Caco-2 (cell line): ENCODE measurements at regions not wholly inside any gene's neighbourhood (a gene's known extent, or its start where the extent isn't known, plus 50 kb on each side); places are given as distances from the start of the nearest gene placed in this dataset.

Experiments
- BruUV-seq: library from RNA; stranded (reverse); fragments of 400-500 nt; replicated peaks from 2 replicates; lab custom pipeline; 2021; lab: Mats Ljungman, UMichigan
- CTCF ChIA-PET: fragments of 300-600 bp; sonication (Branson Sonifier 250); formaldehyde crosslinking; loops from one replicate; lab custom pipeline; 2022; ENCODE audit warnings: antibody characterized with exemption; lab: Charles Lee
- POLR2A ChIA-PET: fragments of 300-600 bp; sonication (Branson Sonifier 250); formaldehyde crosslinking; loops from one replicate; lab custom pipeline; 2022; ENCODE audit warnings: antibody characterized with exemption; lab: Charles Lee
- DNase-seq, 2 experiments: peaks; one replicate each; pipeline versions ENCODE4 v3.0.0 to v3.0.0-alpha.2; 2020 to 2022
- H3K27me3 ChIP-seq: replicated peaks from 2 replicates; pipeline ENCODE4 v1.6.0; 2011; ENCODE audit warnings: low read length; ENCODE audit not compliant: control insufficient read depth, insufficient read depth
- H3K36me3 ChIP-seq: 2 replicates; pipeline ENCODE4 v1.5.1; 2011; ENCODE audit warnings: low read length; ENCODE audit not compliant: control insufficient read depth, insufficient read depth
- H3K4me1 ChIP-seq: fragments of 250-450 bp; sonication (Bioruptor Pico); 2 replicates; pipeline ENCODE4 v1.5.1; 2020; ENCODE audit warnings: mild to moderate bottlenecking
- H3K4me3 ChIP-seq: 2 replicates; pipeline ENCODE4 v1.5.1; 2011; ENCODE audit warnings: low read depth, mild to moderate bottlenecking, control low read depth, low read length
- H3K9me3 ChIP-seq: fragments of 250-450 bp; sonication (Bioruptor Pico); 2 replicates; pipeline ENCODE4 v1.5.1; 2020; ENCODE audit warnings: mild to moderate bottlenecking, moderate library complexity
- H3K27ac Mint-ChIP-seq: one replicate; pipeline ENCODE4 v1.8.0; 2022; ENCODE audit warnings: mixed read lengths; ENCODE audit not compliant: unreplicated experiment
- H3K27me3 Mint-ChIP-seq: one replicate; pipeline ENCODE4 v1.8.0; 2022; ENCODE audit warnings: mixed read lengths; ENCODE audit not compliant: insufficient read depth, unreplicated experiment
- H3K36me3 Mint-ChIP-seq: one replicate; pipeline ENCODE4 v1.8.0; 2022; ENCODE audit warnings: mild to moderate bottlenecking, mixed read lengths; ENCODE audit not compliant: insufficient read depth, unreplicated experiment
- H3K4me1 Mint-ChIP-seq: one replicate; pipeline ENCODE4 v1.8.0; 2022; ENCODE audit warnings: low read depth, mixed read lengths; ENCODE audit not compliant: unreplicated experiment
- H3K4me3 Mint-ChIP-seq: one replicate; pipeline ENCODE4 v1.8.0; 2022; ENCODE audit warnings: mild to moderate bottlenecking, moderate library complexity, mixed read lengths; ENCODE audit not compliant: unreplicated experiment
- H3K9me3 Mint-ChIP-seq: one replicate; pipeline ENCODE4 v1.8.0; 2022; ENCODE audit warnings: mixed read lengths; ENCODE audit not compliant: unreplicated experiment
- intact Hi-C: fragments of 100-400 bp; cut with micrococcal nuclease; formaldehyde crosslinking; loops from one replicate; pipeline ENCODE4 v1.10.0; 2022; ENCODE audit not compliant: unreplicated experiment
- TF ChIP-seq, protein P1 (sequence below), 2 experiments: fragments of 200-600 bp in 1 of 2; IDR thresholded peaks; 1 replicate in 1 of 2; 2 replicates in 1 of 2; pipeline versions ENCODE4 v1.5.1 to v1.8.0; 2011 to 2022; ENCODE audit warnings: antibody characterized with exemption in 1 of 2, control low read depth in 1 of 2, inconsistent platforms in 1 of 2, low read depth in 1 of 2, low read length in 1 of 2, mild to moderate bottlenecking in 1 of 2, moderate library complexity in 1 of 2; ENCODE audit not compliant: insufficient read depth in 1 of 2, severe bottlenecking in 1 of 2, unreplicated experiment in 1 of 2

DNA sequence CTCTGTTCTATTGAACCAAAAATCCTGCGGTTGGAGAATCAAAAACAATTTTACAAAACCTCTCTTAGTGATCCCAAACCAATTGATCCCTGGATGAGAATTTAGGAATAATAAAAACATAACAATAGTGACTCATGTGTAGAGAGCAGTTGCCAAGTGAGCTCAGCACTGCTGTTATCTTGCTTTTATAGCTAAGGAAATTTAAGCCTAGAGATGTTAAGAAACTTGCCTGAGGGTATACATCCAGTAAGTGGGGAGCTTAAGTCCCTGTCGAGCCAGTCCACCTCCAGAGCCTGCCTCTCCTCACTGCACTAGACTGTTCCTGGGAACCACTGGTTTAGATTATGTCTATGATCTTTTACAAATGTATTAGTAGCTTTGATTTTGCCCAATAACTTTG lies 358.4 kb upstream of the LMCD1 start:
- Mint-ChIP-seq H3K27me3 (peaks cover 18% of the 10 kb centered on the region), H3K4me3 (no peak overlapping the region), H3K36me3 (no peaks in the 10 kb centered on the region), H3K9me3 (no peaks in the 10 kb centered on the region), H3K27ac (no peak overlapping the region), H3K4me1 (no peaks in the 10 kb centered on the region)
- ChIA-PET CTCF (no interaction called here), POLR2A (no interaction called here)
- BruUV-seq, result no TSS peak
- no peaks in the 10 kb centered on the region for H3K36me3 ChIP-seq
- H3K4me3 ChIP-seq, result no peak overlapping the region
- DNase-seq, result no peak
- H3K27me3 ChIP-seq, result no peaks in the 10 kb centered on the region
- intact Hi-C loops, result no loop called here
- H3K9me3 ChIP-seq, result no peaks in the 10 kb centered on the region
- no peaks in the 10 kb centered on the region for H3K4me1 ChIP-seq
- TF ChIP-seq, protein P1, sequence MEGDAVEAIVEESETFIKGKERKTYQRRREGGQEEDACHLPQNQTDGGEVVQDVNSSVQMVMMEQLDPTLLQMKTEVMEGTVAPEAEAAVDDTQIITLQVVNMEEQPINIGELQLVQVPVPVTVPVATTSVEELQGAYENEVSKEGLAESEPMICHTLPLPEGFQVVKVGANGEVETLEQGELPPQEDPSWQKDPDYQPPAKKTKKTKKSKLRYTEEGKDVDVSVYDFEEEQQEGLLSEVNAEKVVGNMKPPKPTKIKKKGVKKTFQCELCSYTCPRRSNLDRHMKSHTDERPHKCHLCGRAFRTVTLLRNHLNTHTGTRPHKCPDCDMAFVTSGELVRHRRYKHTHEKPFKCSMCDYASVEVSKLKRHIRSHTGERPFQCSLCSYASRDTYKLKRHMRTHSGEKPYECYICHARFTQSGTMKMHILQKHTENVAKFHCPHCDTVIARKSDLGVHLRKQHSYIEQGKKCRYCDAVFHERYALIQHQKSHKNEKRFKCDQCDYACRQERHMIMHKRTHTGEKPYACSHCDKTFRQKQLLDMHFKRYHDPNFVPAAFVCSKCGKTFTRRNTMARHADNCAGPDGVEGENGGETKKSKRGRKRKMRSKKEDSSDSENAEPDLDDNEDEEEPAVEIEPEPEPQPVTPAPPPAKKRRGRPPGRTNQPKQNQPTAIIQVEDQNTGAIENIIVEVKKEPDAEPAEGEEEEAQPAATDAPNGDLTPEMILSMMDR (IDR thresholded peaks at IDR 0.05; ENCODE audit: insufficient read depth in 1 of 2, low read depth in 1 of 2, low read length in 1 of 2, severe bottlenecking in 1 of 2, unreplicated experiment in 1 of 2), result no peak

DNA sequence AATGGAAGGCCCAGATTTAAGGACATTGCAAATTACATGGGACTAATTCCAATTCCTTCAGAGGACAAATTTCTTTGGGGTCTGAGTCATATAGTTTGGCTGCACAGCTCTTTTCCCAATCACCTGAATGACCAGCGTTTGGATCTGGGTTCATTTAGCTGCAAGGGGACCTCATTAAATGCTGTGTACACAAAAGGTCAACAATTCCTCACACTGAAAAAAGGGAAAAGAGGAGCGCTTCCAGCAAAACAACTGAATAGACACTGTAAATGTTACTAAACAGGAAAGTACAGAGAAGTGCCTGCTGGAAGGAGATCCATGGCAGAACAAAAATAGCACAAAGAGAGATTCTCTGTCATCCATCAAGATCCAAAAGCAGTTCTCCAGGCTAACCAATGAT lies 356.0 kb upstream of the LMCD1 start:
- BruUV-seq, result no TSS peak

DNA sequence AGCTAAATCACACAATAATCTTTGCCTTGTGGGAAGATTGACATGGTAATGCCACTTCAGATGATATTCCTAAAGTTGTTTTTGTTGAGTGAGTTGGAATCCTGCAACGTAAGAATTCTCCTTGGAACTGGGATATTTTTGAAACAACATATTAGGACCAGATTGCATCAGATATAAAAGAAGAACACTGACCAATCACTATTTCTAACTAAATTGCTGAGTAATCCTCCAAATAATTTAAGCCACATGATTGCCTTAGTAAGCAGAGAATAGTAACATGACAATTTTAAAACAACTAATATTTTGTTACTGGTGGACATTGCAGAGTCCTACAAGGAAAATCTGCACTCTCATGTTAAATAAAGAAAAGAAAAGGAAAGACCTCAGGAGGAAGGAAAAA lies 353.9 kb upstream of the LMCD1 start:
- H3K4me3 ChIP-seq, result no peak overlapping the region
- H3K36me3 ChIP-seq, result no peaks in the 10 kb centered on the region
- TF ChIP-seq, protein P1 (IDR thresholded peaks at IDR 0.05; ENCODE audit: insufficient read depth in 1 of 2, low read depth in 1 of 2, low read length in 1 of 2, severe bottlenecking in 1 of 2, unreplicated experiment in 1 of 2), result no peak
- CTCF ChIA-PET, result no interaction called here
- H3K4me1 Mint-ChIP-seq, result no peaks in the 10 kb centered on the region
- no peaks in the 10 kb centered on the region for H3K36me3 Mint-ChIP-seq
- no peak for DNase-seq
- no peaks in the 10 kb centered on the region for H3K4me1 ChIP-seq
- H3K9me3 ChIP-seq, result no peaks in the 10 kb centered on the region
- no peak overlapping the region for H3K4me3 Mint-ChIP-seq
- no peaks in the 10 kb centered on the region for H3K9me3 Mint-ChIP-seq
- H3K27me3 ChIP-seq, result no peaks in the 10 kb centered on the region
- H3K27ac Mint-ChIP-seq, result no peak overlapping the region
- peaks cover 9% of the 10 kb centered on the region for H3K27me3 Mint-ChIP-seq
- no TSS peak for BruUV-seq
- intact Hi-C loops, result no loop called here
- POLR2A ChIA-PET, result no interaction called here

More for the DNA sequence above, 356.0 kb upstream of the LMCD1 start:
- Mint-ChIP-seq H3K9me3 (no peaks in the 10 kb centered on the region), H3K27me3 (peaks cover 12% of the 10 kb centered on the region), H3K36me3 (no peaks in the 10 kb centered on the region), H3K4me1 (no peaks in the 10 kb centered on the region), H3K27ac (no peak overlapping the region), H3K4me3 (no peak overlapping the region)
- no peaks in the 10 kb centered on the region for H3K9me3 ChIP-seq
- no peaks in the 10 kb centered on the region for H3K27me3 ChIP-seq
- H3K4me1 ChIP-seq, result no peaks in the 10 kb centered on the region
- ChIA-PET POLR2A (no interaction called here), CTCF (no interaction called here)
- no peak for DNase-seq
- H3K4me3 ChIP-seq, result no peak overlapping the region
- intact Hi-C loops, result no loop called here
- TF ChIP-seq, protein P1 (IDR thresholded peaks at IDR 0.05; ENCODE audit: insufficient read depth in 1 of 2, low read depth in 1 of 2, low read length in 1 of 2, severe bottlenecking in 1 of 2, unreplicated experiment in 1 of 2), result no peak
- no peaks in the 10 kb centered on the region for H3K36me3 ChIP-seq
